Uterus (tissue), 2 donors: ENCODE measurements at regions not wholly inside any gene's neighbourhood (a gene's known extent, or its start where the extent isn't known, plus 50 kb on each side); places are given as distances from the start of the nearest gene placed in this dataset.

Experiments used
- CTCF ChIP-seq, 4 experiments: fragments of 200-600 bp in 2 of 4; fragments of 450-650 bp in 2 of 4; sonication (generic) in 2 of 4; IDR thresholded peaks; one replicate each; pipeline ENCODE4 v1.5.1; 2016 to 2019; ENCODE audit warnings: antibody characterized with exemption in 4 of 4, mild to moderate bottlenecking in 2 of 4, moderate library complexity in 1 of 4
- POLR2A ChIP-seq, 2 donors: fragments of 450-650 bp; IDR thresholded peaks; one replicate each; pipeline ENCODE4 v1.6.1; 2016; ENCODE audit warnings: antibody characterized with exemption in 2 of 2, mild to moderate bottlenecking in 1 of 2, moderate library complexity in 1 of 2

DNA sequence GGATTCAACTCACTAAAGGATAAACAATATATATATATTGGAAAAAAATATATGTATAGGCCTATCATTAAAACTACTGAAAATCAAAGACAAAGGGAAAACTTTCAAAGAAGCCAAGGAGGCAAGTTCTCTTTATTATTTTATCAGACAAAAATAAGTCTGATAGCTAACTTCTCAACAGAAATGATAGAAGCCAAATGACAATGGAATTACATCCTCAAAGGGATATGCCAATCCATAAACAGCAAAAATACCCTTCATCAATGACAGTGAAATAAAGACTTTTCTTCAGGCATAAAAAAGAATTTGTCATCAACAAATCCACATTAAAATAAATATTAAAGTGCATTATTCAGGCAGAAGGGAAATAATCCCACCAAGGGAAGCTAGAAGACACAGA is 393.4 kb downstream of the ZFHX3 start:
- TF ChIP-seq CTCF (IDR thresholded peaks at IDR 0.05) (no peak), POLR2A (IDR thresholded peaks at IDR 0.05) (no peak)
